KG1 (cell line): ENCODE measurements at regions not wholly inside any gene's neighbourhood (a gene's known extent, or its start where the extent isn't known, plus 50 kb on each side); places are given as distances from the start of the nearest gene placed in this dataset.
"Not testable (repeated sequence)": the region's sequence is repeated elsewhere in the genome, so short reads cannot be mapped to it uniquely, and the experiment has no call there.

Experiments used
- DNase-seq: peaks from one replicate; lab custom pipeline; 2025; lab: John Stamatoyannopoulos, UW

DNA sequence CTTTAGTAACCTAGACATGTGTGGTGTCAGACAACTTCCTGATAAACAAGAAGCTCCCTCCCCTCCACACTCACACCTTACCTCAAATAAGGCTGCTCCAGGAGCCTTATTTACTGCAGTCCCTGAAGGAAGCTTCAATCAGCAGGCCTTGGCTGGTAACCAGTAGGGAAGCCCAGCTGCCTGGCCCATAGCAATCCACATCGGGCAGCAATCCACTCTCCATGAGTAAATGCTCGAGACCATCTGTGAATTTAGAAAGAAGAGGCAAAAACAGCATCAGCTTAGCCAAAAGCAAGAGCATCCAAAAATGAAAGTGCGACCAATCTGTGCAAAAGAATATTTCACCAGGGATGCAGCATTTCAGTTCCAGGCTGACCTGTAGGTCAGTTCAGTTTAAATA is 213.3 kb upstream of the TUSC1 start:
- no peak for DNase-seq

DNA sequence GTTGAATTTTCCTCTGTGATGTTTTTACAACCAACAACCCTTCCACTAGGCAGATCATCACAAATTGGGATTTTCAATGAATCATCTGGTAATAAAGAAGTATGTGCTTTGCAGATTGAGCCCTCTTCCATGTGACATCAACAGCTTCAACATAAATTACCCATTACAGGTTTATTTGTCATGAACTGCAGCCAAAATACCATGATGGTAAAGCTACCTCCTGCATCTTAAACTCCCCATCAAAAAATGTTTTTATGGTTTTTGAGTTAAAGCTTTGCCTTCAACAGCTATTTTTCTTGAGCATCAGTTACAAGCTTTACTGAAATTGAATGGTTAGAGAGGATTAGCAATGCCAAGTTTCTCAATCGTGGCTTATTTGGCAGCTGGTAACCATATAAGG is 211.4 kb upstream of the TUSC1 start:
- DNase-seq: no peak

DNA sequence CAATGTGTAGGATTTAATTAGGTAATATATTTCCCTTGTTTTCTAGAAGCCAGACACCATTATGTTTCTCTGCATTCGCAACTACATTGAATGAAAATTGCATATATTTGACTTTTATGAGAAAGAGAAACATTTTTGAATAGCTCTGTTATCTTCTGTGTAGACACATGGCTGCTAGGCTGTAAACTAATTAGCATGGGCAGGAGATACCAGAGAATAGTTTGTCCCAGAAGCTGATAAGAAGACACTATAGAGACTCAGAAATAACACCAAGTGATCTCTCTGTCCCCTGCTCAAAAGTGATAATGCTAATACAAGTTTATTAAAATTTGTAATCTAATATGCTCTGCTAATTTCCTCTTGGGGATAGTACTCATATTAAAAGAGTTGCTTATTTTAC is 198.0 kb upstream of the TUSC1 start:
- no peak for DNase-seq

DNA sequence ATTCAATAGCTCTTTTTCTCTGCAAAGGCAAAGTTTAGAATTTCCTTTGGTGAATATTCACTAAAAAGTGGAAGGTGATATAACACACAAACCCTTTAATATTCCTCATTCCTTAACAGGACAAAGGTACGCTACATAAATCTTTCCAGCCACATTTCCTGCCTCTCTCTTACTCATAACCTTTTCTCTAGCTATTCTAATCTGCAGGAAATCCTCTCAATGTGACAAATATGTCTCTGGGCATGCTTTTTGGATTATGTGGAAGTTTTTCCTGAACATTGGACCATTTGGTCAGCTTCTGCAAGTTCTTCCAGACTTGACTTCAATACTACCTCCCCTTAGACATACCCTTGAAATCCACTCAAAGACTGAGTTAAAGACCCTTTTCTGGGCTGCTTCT is 186.3 kb upstream of the TUSC1 start:
- no peak for DNase-seq

DNA sequence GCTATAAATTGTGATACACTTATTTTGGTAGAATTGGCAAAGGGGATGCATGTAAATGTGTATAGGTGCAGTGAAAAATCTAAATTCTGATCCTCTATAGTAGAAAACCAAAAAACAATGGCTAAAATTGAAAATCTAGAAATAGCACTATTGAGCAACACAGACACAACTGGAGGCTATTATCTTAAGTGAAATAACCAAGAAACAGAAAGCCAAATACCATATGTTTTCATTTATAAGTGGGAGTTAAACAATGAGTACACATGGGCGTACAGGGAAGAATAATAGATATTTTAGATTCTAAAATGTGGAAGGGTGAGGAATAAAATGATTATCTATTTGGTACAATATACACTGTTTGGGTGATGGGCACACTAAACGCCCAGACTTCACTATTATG is 183.2 kb upstream of the TUSC1 start:
- no peak for DNase-seq

DNA sequence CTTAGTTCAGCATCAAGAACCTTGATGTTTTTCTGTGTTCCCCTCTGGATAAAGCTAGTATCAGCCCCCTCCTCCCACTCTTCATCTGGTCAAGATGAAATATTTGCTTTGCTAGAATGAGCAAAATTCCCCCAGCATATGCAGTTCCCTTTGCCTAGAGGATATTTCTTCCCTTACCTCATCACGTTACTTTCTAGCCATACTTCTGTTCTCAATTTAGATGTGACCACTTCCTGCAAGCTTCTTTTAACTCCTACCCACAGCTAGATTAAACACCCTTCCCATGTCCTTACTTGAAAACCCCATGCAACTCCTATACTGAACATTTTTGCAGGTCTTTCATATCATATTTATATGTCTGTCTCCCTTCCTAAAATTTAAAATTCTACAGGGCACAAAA is 178.9 kb upstream of the TUSC1 start:
- no peak for DNase-seq

DNA sequence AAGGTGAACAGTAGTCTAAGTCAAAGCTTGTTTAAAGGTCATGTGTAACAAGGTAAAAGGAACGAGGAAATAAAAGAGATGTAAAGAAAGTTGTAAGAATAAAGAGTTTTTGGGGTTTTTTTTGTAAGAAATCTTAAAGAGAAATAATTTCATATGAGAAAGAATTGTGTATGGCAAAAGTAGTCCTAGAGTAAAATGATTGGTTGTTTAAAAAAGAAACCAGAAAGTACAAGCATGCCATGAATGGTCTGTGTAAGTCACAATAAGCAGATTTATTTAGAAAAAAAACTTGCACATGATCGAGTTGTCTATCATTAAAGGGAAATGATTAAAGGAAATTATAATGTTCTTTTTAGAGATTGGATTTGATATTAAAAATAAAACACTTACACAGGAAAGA is 172.6 kb upstream of the TUSC1 start:
- no peak for DNase-seq

DNA sequence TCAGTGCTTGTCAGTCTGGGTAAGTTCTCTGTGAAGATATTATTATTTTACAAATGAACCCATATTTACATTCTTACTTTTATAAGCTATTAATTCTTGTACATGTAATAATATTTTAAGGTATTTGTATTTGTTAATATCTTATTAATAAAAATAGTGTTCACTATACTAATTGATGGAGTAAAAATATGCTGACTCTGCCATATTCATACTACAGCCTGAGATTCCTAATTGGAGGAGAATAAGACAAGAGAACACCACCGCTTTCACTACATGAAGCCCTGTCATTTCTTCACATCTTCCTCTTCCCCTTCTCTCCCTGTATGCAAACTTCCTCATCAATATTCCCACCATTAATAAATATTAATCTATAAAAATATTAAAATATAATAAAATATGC is 167.6 kb upstream of the TUSC1 start:
- no peak for DNase-seq

DNA sequence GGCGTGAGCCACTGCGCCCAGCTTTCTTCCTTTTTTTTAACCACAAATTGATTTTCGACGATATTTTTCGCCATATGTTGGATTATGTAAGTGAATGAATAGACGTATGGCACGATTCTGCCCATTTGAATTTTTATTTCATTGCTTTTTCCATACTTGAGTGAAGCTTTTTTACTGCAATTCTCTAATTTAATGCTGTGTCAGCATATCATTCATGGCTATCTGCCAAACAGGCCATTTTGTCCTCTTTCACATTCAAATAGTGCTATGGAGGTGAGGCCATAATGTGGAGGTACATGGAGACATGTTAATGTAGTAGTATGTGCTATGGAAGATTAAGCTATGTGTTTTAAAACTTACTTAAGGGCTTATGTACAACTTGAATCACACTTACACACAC is 152.1 kb upstream of the TUSC1 start:
- no peak for DNase-seq

DNA sequence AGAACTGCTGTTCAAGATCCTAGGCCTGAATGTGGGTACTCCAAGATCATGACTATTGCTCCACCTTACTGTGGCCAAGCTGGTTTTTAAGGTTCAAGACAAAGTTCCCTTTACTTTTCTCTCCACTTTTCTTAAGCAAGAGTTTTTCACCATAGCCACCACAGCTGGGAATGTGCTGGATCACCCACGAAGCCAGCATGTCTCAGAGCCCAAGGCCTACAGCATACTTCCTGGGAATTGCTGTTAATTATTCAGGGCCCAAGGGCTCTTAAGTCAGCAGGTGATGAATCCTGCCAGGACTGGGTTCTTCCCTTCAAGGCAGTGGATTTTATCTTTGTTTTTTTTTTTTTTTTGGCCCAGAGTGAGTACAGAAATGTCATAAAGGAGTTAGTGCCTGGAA is 149.4 kb upstream of the TUSC1 start:
- no peak for DNase-seq

DNA sequence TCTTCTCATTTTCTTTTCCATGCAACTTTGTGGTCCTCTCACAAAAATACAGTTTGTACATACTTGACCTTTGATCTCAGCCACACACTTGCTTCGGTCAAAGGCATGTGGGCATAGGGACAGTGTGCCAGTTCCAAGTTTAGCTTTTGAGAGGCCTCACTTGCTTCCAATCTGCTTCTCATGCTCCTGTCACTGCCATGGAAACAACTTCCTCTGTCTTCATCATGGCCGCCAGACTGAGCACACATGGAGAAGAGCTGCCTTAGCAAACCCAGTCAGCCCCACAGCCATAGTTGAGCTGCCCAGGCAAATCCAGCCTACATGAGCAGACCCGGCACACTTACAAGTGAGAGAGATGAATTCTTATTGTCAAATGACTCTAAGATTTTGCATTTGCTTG is 138.2 kb upstream of the TUSC1 start:
- DNase-seq: no peak

DNA sequence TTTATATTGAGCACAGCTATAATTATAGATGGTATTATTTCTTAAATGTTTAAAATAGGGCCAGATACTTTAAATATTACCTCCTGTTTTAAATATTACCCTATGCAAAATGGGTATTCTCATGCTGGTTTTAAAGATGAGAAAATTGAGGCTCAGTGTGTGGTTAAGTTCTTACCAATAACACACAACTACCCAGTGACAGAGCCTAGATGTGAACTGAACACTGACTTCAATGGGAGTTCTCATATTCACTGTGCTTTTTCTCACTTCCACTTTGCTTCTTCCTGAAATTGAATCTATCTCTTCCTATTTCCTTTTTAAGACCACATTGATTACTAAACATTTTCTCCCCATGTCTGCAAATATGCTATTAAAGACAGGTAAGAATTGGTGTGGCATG is 135.8 kb upstream of the TUSC1 start:
- DNase-seq: no peak

DNA sequence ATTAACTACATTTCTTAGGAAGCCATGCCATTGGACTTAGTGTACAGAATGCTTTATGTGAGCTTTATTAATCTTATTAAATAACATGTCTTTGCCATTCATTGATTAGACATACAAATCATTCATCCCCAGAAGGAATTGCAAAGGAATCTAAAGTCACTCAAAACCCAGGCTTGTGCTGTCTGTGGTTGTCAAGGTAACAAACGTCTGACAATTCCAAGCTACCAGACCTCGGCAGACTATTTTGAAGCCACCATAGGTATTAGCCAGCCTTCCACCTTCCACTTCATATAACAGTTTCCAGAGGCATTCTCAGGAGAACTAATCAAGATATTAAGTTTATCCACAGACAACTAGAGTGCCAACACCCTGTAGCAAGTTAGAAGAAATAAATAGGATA is 135.2 kb upstream of the TUSC1 start:
- DNase-seq: no peak

DNA sequence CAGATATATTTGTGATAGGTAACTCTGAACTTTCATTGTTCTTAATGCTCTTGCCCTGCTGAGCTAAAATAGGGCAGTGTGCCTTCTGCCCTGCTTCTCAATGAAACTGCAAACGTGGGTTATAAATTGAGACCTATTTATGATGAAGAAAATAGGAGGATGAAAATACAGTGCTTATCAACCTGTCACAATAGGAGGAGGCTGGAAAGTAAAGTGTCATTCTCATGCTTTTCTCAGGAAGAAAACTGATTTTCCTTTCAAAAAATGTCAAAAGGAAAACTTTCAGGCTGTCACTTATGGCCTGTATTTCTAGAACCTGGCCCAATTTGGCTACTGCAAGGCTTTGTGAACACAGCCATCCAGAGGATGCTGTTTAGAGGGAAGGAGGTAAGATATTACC is 130.3 kb upstream of the TUSC1 start:
- DNase-seq: no peak

DNA sequence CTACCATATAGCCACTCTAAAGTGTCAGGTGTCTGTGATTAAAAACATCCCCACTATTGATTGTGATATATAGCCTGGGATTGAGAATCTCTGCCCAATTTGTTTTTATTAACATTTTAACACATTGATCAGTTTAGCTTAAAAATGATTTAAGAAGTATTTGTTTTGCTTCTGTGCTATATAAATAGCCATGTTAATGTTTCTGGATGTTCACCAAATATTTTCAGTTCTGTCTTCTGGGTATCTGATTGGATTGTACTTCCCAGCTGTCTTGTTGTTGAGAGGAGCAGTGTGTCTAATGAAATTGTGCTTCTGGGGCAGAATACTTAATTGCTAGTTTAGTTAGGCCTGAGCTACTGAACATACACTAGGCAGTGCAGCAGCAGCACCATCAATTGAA is 126.6 kb upstream of the TUSC1 start:
- no peak for DNase-seq

DNA sequence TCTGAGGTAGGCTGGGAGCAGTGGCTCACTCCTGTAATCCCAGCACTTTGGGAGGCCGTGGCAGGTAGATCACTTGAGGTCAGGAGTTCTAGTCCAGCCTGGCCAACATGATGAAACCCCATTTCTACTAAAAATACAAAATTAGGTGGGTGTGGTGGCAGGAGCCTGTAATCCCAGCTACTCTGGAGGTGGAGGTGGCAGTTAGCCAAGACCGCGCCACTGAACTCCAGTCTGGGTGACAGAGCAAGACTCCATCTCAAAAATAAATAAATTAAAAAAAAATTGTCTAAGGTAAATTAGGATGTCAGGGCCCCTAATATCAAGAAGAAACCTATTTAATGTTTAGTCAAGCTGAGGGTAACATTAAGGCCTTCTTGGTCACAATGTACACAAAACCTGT is 123.7 kb upstream of the TUSC1 start:
- not testable (repeated sequence) for DNase-seq

DNA sequence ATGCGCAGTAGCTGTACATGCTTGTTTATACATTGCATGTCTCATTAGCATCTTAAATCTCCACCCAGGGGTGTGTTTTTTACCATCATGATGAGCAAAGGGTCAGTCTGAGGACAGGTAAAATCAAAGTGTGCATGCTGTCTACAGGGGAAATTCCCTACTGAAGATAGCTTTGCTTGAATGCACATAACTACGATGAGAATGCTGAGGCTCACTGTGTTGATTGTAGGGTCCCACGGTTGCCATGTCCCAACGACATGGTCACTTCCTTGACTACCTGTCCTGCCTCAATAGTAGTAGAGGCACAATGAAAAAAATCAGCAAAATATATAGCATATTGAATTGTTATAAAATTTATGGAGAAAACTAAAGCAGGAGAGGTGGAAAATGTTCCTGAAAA is 95.6 kb upstream of the TUSC1 start:
- DNase-seq: no peak

DNA sequence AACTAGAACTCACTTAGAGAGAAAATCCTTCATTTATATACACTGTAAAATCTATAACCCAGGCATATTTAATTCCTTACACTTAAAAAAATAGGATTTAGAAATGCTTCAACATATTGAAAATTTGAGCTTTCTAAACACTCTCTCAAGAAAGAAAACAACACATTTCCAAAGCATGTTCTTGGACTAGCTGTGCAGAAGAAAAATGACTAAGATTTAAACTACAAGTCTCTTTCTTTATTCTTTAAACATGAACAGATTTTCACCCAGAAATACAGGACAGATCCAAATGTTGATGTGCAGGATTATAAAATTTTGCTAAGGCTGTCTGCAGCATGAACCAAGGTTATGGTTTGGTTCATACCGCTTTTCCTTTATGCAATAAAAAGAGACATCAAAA is 77.7 kb upstream of the TUSC1 start:
- no peak for DNase-seq

DNA sequence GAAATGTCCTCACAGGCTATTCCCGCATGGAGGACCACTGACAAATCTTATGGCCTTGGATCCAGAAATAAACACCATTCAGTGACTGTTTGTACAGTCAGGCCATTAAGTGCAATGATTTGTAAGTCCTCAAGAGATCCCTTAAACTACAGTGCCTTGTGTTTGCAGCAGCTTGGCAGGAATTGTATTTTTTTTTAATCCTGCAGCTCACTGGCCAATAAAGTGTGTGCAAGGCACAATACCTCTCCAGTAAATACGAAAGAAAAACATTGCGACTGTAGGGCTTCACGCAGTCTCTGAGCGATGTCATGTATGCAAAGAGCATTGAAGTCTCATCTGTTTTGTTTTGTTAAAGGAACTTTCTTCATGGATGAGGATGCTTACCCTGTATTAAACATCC is 74.2 kb upstream of the TUSC1 start:
- no peak for DNase-seq

DNA sequence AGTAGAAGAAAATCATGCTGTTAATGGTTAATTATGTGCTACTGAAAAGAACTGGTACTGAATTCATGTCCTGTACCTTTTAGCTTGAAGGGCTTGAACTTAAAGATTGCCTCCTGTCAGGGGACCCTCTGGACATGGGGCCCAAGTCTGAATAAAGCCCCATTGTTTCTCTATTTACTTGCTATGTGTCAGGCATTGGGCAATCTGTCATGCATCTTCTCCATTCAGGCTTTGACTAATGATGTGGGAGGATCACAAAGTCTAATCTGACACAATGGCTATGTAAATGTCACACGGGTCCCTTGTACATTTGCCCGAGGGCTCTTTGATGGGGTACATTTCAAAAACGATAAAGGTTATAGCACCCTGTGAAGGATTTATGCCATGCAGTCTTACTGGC is 64.0 kb upstream of the TUSC1 start:
- no peak for DNase-seq

DNA sequence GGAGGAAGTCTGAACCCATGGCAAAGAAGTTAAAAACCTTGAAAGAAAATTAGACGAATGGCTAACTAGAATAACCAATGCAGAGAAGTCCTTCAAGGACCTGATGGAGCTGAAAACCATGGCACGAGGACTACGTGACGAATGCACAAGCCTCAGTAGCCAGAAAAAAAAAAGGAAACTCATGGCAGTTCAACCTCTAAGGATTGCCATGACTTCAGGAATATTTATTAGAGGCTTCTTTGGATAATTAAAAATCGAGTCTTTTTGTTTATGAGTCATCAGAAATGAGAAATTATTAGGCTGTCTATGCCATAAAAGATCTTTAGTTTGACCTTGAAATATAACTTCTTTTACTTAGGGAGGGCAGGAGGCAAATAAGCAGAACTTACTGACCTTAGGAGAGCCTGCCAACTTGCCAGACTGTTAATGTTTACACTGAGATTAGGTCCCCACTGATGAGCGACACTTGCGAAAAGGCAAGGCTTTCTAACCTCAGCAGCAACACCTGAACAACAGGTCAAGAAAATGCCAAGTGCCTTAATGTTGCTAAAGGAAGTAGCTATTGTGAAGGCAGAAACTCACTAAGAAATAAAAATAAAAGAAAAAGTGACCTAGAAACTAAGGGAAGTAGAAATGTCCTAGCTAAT is 55.2 kb upstream of the TUSC1 start:
- DNase-seq: no peak

DNA sequence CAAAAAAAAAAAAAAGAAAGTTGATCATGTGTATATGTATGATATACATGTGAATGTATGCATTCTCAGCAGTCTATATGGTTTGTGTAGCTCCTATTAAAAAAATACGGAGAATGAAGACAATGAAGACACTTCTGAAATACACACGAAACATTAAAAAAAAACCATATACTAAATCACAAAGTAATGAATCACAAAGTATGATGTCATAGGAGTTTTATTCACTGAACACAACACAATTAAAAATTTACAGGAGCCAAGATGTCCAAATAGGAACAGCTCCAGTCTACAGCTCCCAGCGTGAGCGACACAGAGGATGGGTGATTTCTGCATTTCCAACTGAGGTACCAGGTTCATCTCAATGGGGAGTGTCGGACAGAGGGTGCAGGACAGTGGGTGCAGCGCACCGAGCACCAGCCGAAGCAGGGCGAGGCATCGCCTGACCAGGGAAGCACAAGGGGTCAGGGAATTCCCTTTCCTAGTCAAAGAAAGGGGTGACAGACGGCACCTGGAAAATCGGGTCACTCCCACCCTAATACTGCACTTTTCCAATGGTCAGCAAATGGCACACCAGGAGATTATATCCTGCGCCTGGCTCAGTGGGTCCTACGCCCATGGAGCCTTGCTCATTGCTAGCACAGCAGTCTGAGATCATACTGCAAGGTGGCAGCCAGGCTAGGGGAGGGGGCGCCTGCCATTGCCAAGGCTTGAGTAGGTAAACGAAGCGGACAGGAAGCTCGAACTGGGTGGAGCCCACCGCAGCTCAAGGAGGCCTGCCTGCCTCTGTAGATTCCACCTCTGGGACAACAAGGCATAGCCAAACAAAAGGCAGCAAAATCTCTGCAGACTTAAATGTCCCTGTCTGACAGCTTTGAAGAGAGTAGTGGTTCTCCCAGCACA is 53.9 kb upstream of the TUSC1 start:
- not testable (repeated sequence) for DNase-seq
